Colonic mucosa (tissue), 4 donors: ENCODE measurements at regions not wholly inside any gene's neighbourhood (a gene's known extent, or its start where the extent isn't known, plus 50 kb on each side); places are given as distances from the start of the nearest gene placed in this dataset.

ENCODE experiments used
- DNase-seq: peaks from one replicate; pipeline ENCODE4 v3.0.0-alpha.2; 2020
- H3K27ac ChIP-seq: fragments of 200-600 bp; one replicate; pipeline ENCODE4 v1.8.0; 2021
- H3K27me3 ChIP-seq: fragments of 200-600 bp; one replicate; pipeline ENCODE4 v1.8.0; 2021
- H3K36me3 ChIP-seq: fragments of 200-600 bp; one replicate; pipeline ENCODE4 v1.8.0; 2021
- H3K4me1 ChIP-seq: fragments of 200-600 bp; one replicate; pipeline ENCODE4 v1.8.0; 2021; ENCODE audit warnings: mild to moderate bottlenecking
- H3K4me3 ChIP-seq: fragments of 200-600 bp; one replicate; pipeline ENCODE4 v1.8.0; 2021
- H3K9ac ChIP-seq, 2 donors: one replicate each; pipeline ENCODE4 v1.7.0; 2013; ENCODE audit warnings: control low read depth in 2 of 2, low read depth in 2 of 2, low read length in 2 of 2
- H3K9me3 ChIP-seq: fragments of 200-600 bp; one replicate; pipeline ENCODE4 v1.8.0; 2021
- CTCF ChIP-seq: fragments of 200-600 bp; IDR thresholded peaks from one replicate; pipeline ENCODE4 v1.8.0; 2022; ENCODE audit warnings: antibody characterized with exemption, mild to moderate bottlenecking
- intact Hi-C: fragments of 100-400 bp; cut with DNase I; formaldehyde crosslinking; loops from one replicate; pipeline ENCODE4 v1.14.1; 2022
- donor health status: healthy.
- donor health status: DM: no; HTN: no; CAD: no.
- donor health status: DM: no; HTN: no; CAD: no.

GRCh38 chr3:70806556-70806955 lies 494.1 kb upstream of the MDFIC2 start:
- Histone ChIP-seq H3K27ac (no peak overlapping the region), H3K9me3 (no peaks in the 10 kb centered on the region), H3K36me3 (no peaks in the 10 kb centered on the region), H3K4me1 (no peaks in the 10 kb centered on the region), H3K9ac (no peak overlapping the region), H3K4me3 (no peak overlapping the region), H3K27me3 (no peaks in the 10 kb centered on the region)
- intact Hi-C loops, result no loop called here
- TF ChIP-seq CTCF, result no peak
- DNase-seq, result no peak

GRCh38 chr3:70806021-70806420 lies 493.6 kb upstream of the MDFIC2 start:
- no peaks in the 10 kb centered on the region for H3K9me3 ChIP-seq
- intact Hi-C loops, result no loop called here

GRCh38 chr3:70805061-70805889 lies 492.8 kb upstream of the MDFIC2 start:
- intact Hi-C loops, result no loop called here
- TF ChIP-seq CTCF, result no peak
- Histone ChIP-seq H3K4me1 (no peaks in the 10 kb centered on the region), H3K36me3 (no peaks in the 10 kb centered on the region), H3K4me3 (no peak overlapping the region), H3K9ac (no peak overlapping the region), H3K27me3 (no peaks in the 10 kb centered on the region), H3K27ac (no peak overlapping the region), H3K9me3 (no peaks in the 10 kb centered on the region)
- no peak for DNase-seq

More at GRCh38 chr3:70806021-70806420, 493.6 kb upstream of the MDFIC2 start:
- TF ChIP-seq CTCF, result no peak
- H3K4me3 ChIP-seq, result no peak overlapping the region
- no peak for DNase-seq
- H3K27ac ChIP-seq, result no peak overlapping the region
- H3K9ac ChIP-seq, result no peak overlapping the region
- H3K27me3 ChIP-seq, result no peaks in the 10 kb centered on the region
- H3K4me1 ChIP-seq, result no peaks in the 10 kb centered on the region
- H3K36me3 ChIP-seq, result no peaks in the 10 kb centered on the region

GRCh38 chr3:70803891-70804290 lies 491.5 kb upstream of the MDFIC2 start:
- no peak for TF ChIP-seq CTCF
- no peaks in the 10 kb centered on the region for H3K27me3 ChIP-seq
- intact Hi-C loops, result no loop called here
- no peaks in the 10 kb centered on the region for H3K9me3 ChIP-seq
- no peaks in the 10 kb centered on the region for H3K4me1 ChIP-seq
- H3K27ac ChIP-seq, result no peak overlapping the region
- H3K36me3 ChIP-seq, result no peaks in the 10 kb centered on the region
- no peak for DNase-seq
- no peak overlapping the region for H3K4me3 ChIP-seq
- no peak overlapping the region for H3K9ac ChIP-seq

- no peak overlapping the region for H3K9ac ChIP-seq
- H3K9me3 ChIP-seq, result no peaks in the 10 kb centered on the region
- TF ChIP-seq CTCF, result no peak
- DNase-seq, result no peak
- intact Hi-C loops, result no loop called here
- H3K27me3 ChIP-seq, result no peaks in the 10 kb centered on the region
- H3K36me3 ChIP-seq, result no peaks in the 10 kb centered on the region
- H3K4me3 ChIP-seq, result no peak overlapping the region
- no peak overlapping the region for H3K27ac ChIP-seq
- H3K4me1 ChIP-seq, result no peaks in the 10 kb centered on the region
Measured at GRCh38 chr3:70803319-70803718, 490.9 kb upstream of the MDFIC2 start.
